NOMO-1 treated with dmso at 0.1 percent for 144 hours (cell line): ENCODE measurements at regions not wholly inside any gene's neighbourhood (a gene's known extent, or its start where the extent isn't known, plus 50 kb on each side); places are given as distances from the start of the nearest gene placed in this dataset.
A peak's percentile ranks its signal among the peaks of the same experiment; 100 is the strongest.

ENCODE experiments used
- DNase-seq: peaks from one replicate; lab custom pipeline; 2025; ENCODE audit not compliant: unreplicated experiment; lab: John Stamatoyannopoulos, UW

GRCh38 chr20:16175322-16175961 lies 397.8 kb downstream of the KIF16B start:
- no peak for DNase-seq

DNA sequence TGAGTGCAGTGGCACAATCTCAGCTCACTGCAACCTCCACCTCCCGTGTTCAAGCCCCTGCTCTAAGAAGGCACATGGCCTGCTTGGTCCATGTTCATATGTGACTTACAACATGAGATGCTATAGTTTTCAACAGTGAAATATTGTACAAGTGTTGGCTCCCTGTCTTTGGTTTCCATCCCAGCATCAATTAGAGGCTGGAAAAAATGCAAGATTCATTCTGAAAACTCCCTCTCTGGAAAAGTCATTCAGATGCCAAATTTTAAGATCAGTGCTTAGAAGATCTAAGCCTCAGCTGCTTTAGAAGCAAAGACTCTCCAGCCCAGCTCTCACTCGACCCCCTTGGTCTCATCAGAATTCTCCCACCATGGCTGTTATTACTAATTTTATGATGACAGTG lies 398.9 kb downstream of the KIF16B start:
- no peak for DNase-seq

DNA sequence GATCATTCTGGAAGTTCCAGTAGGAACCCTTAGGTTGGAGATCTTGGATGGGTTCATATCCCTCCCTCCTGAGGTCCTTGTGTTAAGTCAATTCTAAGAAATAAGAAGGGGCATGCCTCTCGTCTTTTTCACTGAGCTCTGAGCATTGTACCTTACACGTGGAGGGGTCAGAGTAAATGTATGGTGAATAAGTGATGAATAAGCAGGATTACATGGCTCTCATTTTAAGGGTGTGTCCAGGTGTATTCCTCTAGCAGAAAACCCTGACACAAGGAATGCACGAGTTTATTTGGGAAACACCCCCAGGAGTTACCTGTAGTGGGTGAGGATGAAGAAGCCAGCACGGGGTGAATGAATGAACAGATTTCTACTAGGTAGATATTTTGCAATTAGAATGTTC lies 400.2 kb downstream of the KIF16B start:
- no peak for DNase-seq

- no peak for DNase-seq
Observed at GRCh38 chr20:16171180-16171579, 402.1 kb downstream of the KIF16B start.

- DNase-seq, result no peak
Observed at GRCh38 chr20:16170406-16170971, 402.8 kb downstream of the KIF16B start.

- DNase-seq, result no peak
Observed at GRCh38 chr20:16167423-16168130, 405.7 kb downstream of the KIF16B start.

DNA sequence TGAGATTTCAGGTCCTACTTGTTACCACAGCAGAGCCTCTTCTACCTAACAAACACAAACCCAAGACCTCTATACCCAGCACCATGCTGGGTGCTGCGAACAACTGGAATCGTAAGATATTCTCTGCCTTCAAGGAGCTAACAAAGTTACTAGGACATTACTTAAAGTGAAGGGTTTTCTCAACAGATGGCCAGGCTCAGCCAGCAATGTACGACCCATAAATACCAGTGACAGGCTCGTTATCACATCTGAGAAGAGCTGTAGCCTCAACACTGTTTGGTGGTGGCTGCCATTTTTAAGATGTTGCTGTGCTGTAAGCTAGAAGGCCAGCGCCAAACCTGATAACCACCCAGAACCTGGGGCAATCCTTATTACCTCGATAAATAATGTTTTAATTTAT lies 406.5 kb downstream of the KIF16B start:
- DNase-seq, result no peak

GRCh38 chr20:16158976-16159286 lies 414.3 kb downstream of the KIF16B start:
- no peak for DNase-seq

GRCh38 chr20:16158090-16158975 lies 414.9 kb downstream of the KIF16B start:
- no peak for DNase-seq

GRCh38 chr20:16147916-16148315 lies 425.3 kb downstream of the KIF16B start:
- DNase-seq, result no peak

- no peak for DNase-seq
Observed at GRCh38 chr20:16147216-16147615, 426.0 kb downstream of the KIF16B start.

DNA sequence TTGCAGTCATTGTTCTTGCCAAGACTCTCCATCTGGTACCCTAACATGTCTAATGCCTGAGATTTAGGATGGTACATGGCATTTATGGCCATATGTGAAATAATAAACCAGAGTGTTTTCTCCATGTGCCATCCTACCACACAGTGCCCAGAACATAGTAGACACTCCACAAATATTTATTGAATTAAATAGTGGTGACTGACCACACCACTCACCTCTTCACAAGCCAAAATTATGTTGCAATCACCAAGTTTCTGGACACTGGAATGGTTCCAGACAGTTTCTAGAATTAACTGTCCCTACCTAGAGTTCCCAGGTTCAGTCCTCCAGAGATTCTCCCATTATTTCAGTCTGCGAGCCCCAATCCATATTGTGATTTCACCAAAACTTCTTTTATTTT lies 427.3 kb downstream of the KIF16B start:
- DNase-seq, result no peak

- no peak for DNase-seq
Observed at GRCh38 chr20:16143596-16143995, 429.7 kb downstream of the KIF16B start.

- DNase-seq, result no peak
Observed at GRCh38 chr20:16135630-16136029, 437.6 kb downstream of the KIF16B start.

DNA sequence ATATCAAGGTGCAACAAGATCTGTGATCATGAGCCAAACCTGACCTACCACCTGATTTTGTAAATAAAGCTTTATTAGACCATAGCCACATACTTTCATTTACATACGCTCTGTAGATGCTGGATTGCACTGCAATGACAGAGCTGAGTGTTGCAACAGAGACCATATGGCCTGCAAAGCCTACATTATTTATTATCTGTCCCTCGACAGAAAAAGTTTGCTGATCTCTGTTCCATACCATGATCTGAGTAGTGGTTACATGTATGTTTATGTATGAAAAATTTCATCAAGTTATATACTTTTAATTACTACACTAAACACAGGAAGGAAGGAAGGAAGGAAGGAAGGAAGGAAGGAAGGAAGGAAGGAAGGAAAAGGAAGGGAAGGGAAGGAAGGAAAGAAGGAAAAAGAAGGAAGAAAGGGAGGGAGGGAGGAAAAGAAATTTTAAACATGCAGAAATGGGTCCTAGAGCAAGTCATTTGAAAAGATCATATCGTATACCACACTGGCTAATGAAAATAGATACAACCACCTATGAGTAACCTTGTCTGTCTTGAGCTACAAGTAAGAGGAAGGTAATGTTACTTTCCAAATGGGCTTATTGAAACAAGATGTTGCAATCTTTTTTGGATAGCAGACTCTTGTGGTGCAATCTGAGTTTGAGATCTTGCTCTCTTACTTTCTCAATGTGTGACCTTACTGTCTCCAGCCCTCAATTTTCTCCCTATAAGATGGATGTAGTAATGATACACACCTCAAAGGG lies 441.0 kb downstream of the KIF16B start:
- DNase-seq, result peak; percentile 12

DNA sequence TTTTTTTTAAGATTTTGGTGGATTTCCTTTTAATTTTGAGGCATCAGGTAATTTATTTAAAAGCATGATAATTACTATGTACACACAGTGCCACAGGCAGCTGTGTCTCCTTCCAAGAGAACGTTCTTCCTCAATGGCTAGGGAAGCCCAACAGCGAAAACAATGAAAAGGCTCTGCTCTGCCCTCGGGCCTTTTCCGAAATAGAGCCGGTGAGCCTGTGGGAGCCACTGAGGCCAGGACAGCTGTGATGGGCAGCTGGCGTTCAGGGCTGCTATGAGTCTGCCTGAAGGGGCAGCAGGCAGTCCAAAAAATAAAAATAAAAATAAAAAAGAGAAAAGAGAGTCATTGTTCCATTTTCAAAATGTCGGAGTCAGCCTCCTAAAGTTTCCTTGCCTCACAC lies 443.8 kb downstream of the KIF16B start:
- no peak for DNase-seq

GRCh38 chr20:16128538-16129106 lies 444.6 kb downstream of the KIF16B start:
- DNase-seq, result no peak

- no peak for DNase-seq
Observed at GRCh38 chr20:16125816-16126215, 447.4 kb downstream of the KIF16B start.

- no peak for DNase-seq
Observed at GRCh38 chr20:16124911-16125776, 448.1 kb downstream of the KIF16B start.

DNA sequence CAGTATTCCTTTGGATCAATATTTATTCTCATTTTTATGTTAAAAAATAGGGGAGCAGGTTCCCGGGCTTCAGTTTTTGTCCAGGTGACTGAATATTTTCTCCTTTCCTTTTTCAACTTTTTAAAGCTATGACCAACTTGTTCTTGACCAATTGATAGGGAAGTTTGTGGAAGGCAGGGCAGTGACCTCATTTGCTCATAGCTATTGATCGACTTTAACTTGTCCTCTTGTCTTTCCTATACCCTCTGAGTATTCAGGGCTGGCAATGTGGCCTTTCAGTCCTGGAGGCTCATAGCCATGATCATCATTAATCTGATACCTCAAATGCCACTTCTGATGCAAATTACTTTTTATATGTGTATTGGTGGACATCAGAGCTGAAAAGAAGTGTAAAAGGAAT lies 448.8 kb downstream of the KIF16B start:
- no peak for DNase-seq
